ENCODE measurements at regions not wholly inside any gene's neighbourhood (a gene's known extent, or its start where the extent isn't known, plus 50 kb on each side); places are given as distances from the start of the nearest gene placed in this dataset.

- no peak for DNase-seq (ENCODE audit: low read depth in 2 of 2, low spot score in 1 of 2)
Measured at GRCh38 chrX:39654183-39654925, 443.4 kb downstream of the BCOR start.

DNA sequence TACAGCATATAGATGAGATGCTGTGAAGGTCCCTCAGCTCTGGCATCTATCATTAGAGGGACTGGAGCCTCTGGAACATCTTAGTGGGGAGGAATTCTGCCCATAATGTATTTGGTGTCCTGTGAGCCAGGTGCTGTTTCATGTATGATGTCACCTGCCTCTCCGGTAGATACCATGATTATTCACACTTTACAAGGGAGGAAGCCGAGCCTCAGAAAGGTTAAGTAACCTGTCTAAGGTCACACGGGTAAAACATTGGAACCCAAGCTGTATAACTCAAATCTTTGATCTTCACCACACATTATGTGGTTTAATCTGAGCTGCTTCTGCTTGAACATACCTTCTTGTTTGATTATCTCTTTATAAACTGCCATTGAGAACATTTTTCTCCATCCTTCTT is 442.8 kb downstream of the BCOR start:
- DNase-seq (ENCODE audit: low read depth in 2 of 2, low spot score in 1 of 2), result no peak

- DNase-seq (ENCODE audit: low read depth in 2 of 2, low spot score in 1 of 2), result no peak
Measured at GRCh38 chrX:39661116-39661907, 436.4 kb downstream of the BCOR start.

DNA sequence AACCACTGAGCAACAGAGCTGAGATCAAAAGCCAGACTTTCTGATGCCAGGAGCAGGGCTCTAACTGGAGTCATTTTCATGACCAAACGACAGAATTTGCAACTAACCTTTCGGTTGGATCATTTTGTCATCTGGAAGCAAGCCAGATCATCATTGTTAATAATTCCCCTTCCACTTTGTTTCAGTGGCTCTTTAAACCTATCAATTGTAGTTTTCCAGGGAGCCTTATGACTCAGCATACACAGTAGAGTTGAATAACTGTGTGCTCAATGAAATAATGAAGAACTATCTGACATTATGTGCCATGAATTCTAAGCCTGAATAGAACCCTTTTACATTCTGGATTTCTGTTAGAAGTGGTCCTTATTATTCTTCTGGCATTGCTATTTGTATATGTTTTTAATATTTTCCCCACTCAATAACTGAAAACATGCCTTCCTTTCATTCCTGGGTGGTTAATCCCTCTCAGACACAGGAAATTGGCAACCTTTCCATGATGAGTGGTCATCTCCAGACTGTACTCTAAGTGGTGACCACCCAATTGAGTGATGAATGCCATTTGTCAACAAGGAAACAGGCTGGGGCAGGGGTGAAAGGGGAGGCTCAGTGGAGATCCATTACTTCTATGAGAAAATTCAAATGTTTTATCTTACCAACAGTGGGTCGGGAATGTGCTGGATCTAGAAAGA is 431.8 kb downstream of the BCOR start:
- no peak for DNase-seq (ENCODE audit: low read depth in 2 of 2, low spot score in 1 of 2)

DNA sequence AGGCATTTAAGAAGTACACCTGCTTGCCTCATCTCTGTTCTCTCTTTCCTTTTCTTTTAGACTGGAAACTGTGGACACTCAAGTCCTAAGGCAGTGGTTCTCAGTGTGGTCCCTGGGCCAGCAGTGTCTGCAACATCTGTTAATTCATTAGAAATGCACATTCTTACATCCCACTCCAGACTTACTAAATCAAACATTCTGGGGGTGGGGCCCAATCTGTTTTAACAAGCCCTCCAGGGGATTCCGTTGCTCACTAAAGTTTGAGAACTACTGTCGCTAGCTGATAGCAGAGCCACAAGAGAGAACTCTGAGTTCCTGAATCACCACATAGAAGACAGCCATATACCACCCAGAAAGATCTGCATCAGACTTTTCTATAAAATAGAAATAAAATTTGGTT is 430.6 kb downstream of the BCOR start:
- no peak for DNase-seq (ENCODE audit: low read depth in 2 of 2, low spot score in 1 of 2)

- no peak for DNase-seq (ENCODE audit: low read depth in 2 of 2, low spot score in 1 of 2)
Measured at GRCh38 chrX:39667736-39668482, 429.8 kb downstream of the BCOR start.

GRCh38 chrX:39669668-39670067 is 428.1 kb downstream of the BCOR start:
- no peak for DNase-seq (ENCODE audit: low read depth in 2 of 2, low spot score in 1 of 2)

- DNase-seq (ENCODE audit: low read depth in 2 of 2, low spot score in 1 of 2), result no peak
Measured at GRCh38 chrX:39670281-39670680, 427.5 kb downstream of the BCOR start.

- DNase-seq (ENCODE audit: low read depth in 2 of 2, low spot score in 1 of 2), result no peak
Measured at GRCh38 chrX:39672405-39672804, 425.4 kb downstream of the BCOR start.

DNA sequence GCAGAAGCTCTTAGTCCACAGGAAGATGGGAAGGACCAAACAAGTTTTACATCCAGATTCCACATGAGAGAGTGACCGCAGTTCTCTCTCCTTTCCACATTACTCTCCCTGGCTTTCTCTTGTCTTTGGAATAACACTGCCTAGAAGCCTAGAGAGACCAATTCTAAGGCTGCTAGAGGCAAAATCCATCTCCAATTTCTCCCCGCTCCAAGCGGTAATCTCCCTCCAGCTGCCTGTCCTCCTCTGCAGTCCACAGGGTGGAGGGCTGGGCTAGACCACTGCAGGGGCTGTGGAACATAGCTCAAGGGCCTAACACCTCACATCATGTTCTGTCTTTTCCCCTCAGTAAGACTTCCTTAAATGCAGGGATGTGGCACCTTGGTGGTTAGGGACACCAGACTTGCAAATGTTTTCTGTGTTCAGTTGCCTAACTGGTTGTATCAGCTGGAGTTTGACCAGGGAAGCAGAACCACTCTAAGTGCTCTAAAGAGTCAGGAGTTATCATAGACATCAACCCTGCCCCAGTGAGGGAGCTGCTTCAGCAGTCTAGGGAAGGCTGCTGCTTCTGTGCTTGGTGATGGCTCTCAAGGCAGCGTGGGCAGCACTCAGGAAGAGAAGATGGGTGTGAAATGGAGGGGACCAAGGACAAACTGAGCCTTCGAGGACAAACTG is 423.1 kb downstream of the BCOR start:
- no peak for DNase-seq (ENCODE audit: low read depth in 2 of 2, low spot score in 1 of 2)

GRCh38 chrX:39675162-39675553 is 422.6 kb downstream of the BCOR start:
- no peak for DNase-seq (ENCODE audit: low read depth in 2 of 2, low spot score in 1 of 2)

GRCh38 chrX:39675619-39676018 is 422.1 kb downstream of the BCOR start:
- no peak for DNase-seq (ENCODE audit: low read depth in 2 of 2, low spot score in 1 of 2)

DNA sequence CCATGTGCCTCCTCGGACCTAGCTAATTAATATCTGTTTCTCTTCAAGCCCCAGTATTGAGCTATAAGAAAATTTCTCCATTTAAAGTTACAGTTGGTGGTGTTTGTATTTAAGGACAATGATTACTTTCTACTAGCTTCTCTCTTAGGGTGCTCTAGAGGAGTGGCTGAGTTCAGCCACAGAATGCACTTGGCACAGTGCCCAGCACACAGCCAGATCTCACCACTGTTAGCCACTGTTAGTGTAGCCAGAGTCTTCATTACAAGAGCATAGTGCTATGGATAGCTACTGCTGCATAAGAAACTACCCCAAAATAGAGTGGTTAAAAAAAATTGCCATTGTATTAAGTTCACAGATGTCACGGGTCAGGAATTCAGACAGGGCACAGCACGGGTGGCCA is 421.3 kb downstream of the BCOR start:
- no peak for DNase-seq (ENCODE audit: low read depth in 2 of 2, low spot score in 1 of 2)

DNA sequence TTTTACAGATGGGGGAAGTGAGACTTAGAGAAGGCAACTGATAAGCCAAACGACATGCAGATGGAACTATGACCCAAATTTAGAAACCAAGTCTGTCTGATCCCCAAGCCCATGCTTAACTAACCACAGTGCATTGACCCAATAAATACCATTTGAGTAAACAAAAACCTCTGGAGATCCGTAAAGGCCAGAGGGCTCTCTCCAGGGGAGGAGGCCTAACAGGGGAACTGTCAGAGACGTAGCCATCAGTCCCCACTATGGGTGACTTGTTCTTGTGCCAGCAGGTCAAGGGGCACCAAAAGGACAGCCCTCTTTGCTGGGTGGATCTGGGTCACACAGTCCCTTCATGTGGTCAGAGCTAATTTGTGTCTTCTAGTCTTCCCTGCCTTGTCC is 420.2 kb downstream of the BCOR start:
- DNase-seq (ENCODE audit: low read depth in 2 of 2, low spot score in 1 of 2), result no peak

DNA sequence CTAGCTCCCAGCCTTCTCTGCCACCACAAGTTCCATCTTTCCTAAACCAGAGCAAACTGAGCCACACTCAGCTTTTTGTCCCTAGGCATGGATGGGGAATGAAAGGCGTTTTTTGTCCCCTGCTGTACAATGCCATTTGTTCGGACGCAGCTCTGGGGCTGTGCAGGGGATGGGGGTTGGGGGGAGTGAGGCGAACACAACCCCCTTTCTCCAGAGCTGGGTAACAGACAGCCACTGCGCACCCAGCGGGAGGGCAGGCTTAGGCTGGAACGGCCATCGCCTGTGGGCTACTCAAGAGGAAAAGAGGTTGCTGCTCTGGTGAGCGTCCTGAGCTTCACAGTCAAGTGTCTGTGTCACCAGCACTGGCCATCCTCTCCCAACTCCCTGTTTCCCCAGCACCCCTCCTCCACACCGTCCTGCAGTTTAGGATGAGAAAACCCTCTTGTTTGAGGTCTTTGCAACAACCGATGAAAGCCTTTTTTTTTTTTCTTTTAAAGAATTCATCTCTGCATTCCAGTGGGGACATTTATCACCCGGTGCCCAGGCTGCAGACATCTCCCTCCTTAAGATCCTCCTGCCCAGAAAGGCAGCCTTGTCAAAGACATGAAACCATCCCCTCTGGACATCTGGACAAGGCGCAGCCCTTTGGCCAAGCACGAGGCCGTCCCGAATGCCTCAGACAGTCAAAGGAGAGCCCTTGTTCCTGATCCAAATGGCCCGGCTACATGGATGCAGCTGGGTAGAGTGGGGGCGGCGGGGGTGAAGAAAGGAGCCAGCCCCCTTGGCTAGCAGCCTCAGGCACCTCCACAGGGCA is 419.6 kb downstream of the BCOR start:
- no peak for DNase-seq (ENCODE audit: low read depth in 2 of 2, low spot score in 1 of 2)

DNA sequence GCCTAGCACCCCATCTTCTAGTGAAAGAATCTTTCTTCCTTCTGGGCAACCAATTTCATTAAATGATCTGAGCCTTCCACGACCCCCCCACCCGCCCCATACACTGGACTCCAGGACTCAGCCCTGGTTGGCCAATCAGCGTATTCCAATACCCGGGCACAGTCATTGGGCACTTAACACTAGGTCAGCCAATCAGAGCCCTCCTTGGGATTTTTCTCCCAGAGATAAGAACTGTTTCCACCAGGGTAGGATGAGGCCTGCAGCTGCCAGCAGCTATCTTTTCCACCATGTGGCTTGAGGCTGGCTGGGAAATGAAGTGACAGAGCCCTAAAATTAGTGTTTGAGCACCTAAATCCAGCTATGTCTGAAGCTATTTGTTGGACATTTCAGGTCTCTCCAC is 418.8 kb downstream of the BCOR start:
- DNase-seq (ENCODE audit: low read depth in 2 of 2, low spot score in 1 of 2), result no peak

DNA sequence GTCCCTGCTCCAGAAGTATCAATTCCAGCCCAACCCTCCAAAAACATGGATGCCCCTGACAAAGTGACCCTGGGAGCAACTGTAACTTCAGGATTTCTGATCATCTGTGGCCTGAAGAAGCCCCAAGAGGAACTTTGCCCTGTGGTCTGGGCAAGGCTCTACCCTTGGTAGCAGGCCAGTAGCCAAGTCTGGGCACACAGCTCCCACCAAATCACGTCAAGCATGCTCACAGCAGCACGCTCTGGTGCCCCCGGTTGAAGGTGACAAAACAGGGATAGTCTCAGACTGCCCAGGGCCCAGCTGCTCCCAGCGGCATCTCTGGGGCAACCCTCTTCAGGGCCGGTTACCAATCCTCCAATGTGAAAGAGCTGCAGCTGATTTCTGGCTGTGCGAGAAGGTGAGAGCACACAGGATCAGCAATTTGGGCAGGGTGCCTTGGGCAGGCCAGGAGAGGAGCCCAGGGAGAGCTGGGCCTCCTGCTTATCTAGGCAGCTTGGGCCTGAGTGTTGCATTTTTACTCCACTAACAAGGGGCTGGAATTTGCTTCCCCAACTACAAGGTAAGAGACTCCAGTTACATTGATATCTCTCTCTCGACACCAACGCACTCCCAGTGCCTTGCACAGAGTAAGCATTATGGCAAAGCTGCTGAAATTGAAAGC is 418.1 kb downstream of the BCOR start:
- DNase-seq (ENCODE audit: low read depth in 2 of 2, low spot score in 1 of 2), result no peak

- DNase-seq (ENCODE audit: low read depth in 2 of 2, low spot score in 1 of 2), result no peak
Measured at GRCh38 chrX:39681885-39682284, 415.9 kb downstream of the BCOR start.

GRCh38 chrX:39682778-39683177 is 415.0 kb downstream of the BCOR start:
- DNase-seq (ENCODE audit: low read depth in 2 of 2, low spot score in 1 of 2), result no peak

DNA sequence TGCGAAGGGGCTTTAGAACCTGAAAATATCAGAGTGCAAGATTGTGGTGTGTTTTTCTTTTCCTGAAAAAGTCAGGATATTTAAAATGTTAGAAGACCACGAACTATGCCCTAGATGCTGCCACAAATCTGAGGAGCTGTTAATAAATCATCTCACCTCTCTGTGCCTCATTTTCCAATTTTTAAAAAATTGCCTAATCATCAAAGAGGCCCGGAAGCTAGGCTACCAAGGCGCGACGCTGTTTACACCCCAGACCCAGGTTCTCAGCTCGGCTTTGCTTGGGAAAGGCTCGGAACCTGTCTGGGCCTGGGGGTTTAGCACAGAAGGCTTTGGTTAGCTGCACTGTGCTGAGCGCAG is 409.6 kb downstream of the BCOR start:
- no peak for DNase-seq (ENCODE audit: low read depth in 2 of 2, low spot score in 1 of 2)
